Keratinocyte (primary cell): ENCODE measurements at regions not wholly inside any gene's neighbourhood (a gene's known extent, or its start where the extent isn't known, plus 50 kb on each side); places are given as distances from the start of the nearest gene placed in this dataset.
A peak's percentile ranks its signal among the peaks of the same experiment; 100 is the strongest.
"Not testable (repeated sequence)": the region's sequence is repeated elsewhere in the genome, so short reads cannot be mapped to it uniquely, and the experiment has no call there.

Experiments
- DNase-seq: peaks from one replicate; pipeline ENCODE4 v3.0.0-alpha.2; 2011; ENCODE audit warnings: low read depth, missing footprints, low spot score
- FAIRE-seq: peaks from 2 replicates; lab custom pipeline; 2011; peaks lifted over from hg19 to GRCh38; lab: Jason Lieb, UNC
- H2AFZ ChIP-seq: 2 replicates; pipeline ENCODE4 v1.6.0; 2012; ENCODE audit warnings: low read length, control low read depth, inconsistent platforms; ENCODE audit not compliant: control insufficient read depth
- H3K27ac ChIP-seq: 2 replicates; pipeline ENCODE4 v1.5.1; 2011; ENCODE audit warnings: low read length; ENCODE audit not compliant: control insufficient read depth, insufficient read depth
- H3K27me3 ChIP-seq: 3 replicates; pipeline ENCODE4 v1.6.0; 2011; ENCODE audit warnings: low read length; ENCODE audit not compliant: control insufficient read depth, insufficient read depth; ENCODE audit errors: extremely low read depth
- H3K36me3 ChIP-seq, 2 experiments: 2 replicates in 1 of 2; 3 replicates in 1 of 2; pipeline ENCODE4 v1.5.1; 2011; ENCODE audit warnings: low read length in 2 of 2, mild to moderate bottlenecking in 1 of 2; ENCODE audit not compliant: control insufficient read depth in 2 of 2, insufficient read depth in 2 of 2; ENCODE audit errors: extremely low read depth in 1 of 2
- H3K4me1 ChIP-seq: 3 replicates; pipeline ENCODE4 v1.5.1; 2011; ENCODE audit warnings: low read length; ENCODE audit not compliant: control insufficient read depth, insufficient read depth; ENCODE audit errors: extremely low read depth
- H3K4me2 ChIP-seq: 3 replicates; pipeline ENCODE4 v1.6.0; 2011; ENCODE audit warnings: low read depth, low read length; ENCODE audit not compliant: control insufficient read depth, insufficient read depth; ENCODE audit errors: extremely low read depth
- H3K4me3 ChIP-seq, 3 experiments: fragments of 200-600 bp in 1 of 3; sonication (generic) in 1 of 3; 2 replicates in 2 of 3; 3 replicates in 1 of 3; pipeline ENCODE4 v1.5.1; 2011 to 2016; ENCODE audit warnings: low read length in 3 of 3, mild to moderate bottlenecking in 3 of 3, control low read depth in 2 of 3, inconsistent platforms in 1 of 3, low read depth in 1 of 3, mixed read lengths in 1 of 3, mixed run types in 1 of 3, moderate library complexity in 1 of 3; ENCODE audit not compliant: control insufficient read depth in 2 of 3, insufficient read depth in 2 of 3; ENCODE audit errors: extremely low read depth in 1 of 3
- H3K79me2 ChIP-seq: 2 replicates; pipeline ENCODE4 v1.6.0; 2012; ENCODE audit warnings: low read length; ENCODE audit not compliant: control insufficient read depth, insufficient read depth
- H3K9ac ChIP-seq: 3 replicates; pipeline ENCODE4 v1.6.0; 2011; ENCODE audit warnings: low read length; ENCODE audit not compliant: control insufficient read depth, insufficient read depth; ENCODE audit errors: extremely low read depth
- H3K9me1 ChIP-seq: 3 replicates; pipeline ENCODE4 v1.6.0; 2011; ENCODE audit warnings: low read length; ENCODE audit not compliant: control insufficient read depth, insufficient read depth; ENCODE audit errors: extremely low read depth
- H3K9me3 ChIP-seq: 2 replicates; pipeline ENCODE4 v1.5.1; 2012; ENCODE audit warnings: low read depth, low read length; ENCODE audit not compliant: control insufficient read depth
- H4K20me1 ChIP-seq: 3 replicates; pipeline ENCODE4 v1.6.0; 2011; ENCODE audit warnings: low read length; ENCODE audit not compliant: control insufficient read depth, insufficient read depth; ENCODE audit errors: extremely low read depth
- CTCF ChIP-seq, 3 experiments: IDR thresholded peaks in 1 of 3; conservative IDR thresholded peaks in 1 of 3; optimal IDR thresholded peaks in 1 of 3; 2 replicates in 2 of 3; 3 replicates in 1 of 3; pipeline versions ENCODE3 to v1.5.1; 2011; ENCODE audit warnings: low read length in 3 of 3, mild to moderate bottlenecking in 3 of 3, moderate library complexity in 2 of 3, control low read depth in 1 of 3, inconsistent platforms in 1 of 3; ENCODE audit not compliant: insufficient read depth in 2 of 3; ENCODE audit errors: extremely low read depth in 1 of 3
- EZH2 ChIP-seq: IDR thresholded peaks from one replicate; pipeline ENCODE4 v1.6.1; 2012; ENCODE audit warnings: inconsistent platforms, mild to moderate bottlenecking, low read length, moderate library complexity
- dilution Hi-C: fragments of 300-500 bp; cut with MboI; formaldehyde crosslinking; loops from one replicate; pipeline ENCODE4 v1.7.0; 2020; ENCODE audit warnings: low sequenced_read_pairs; ENCODE audit not compliant: extremely low pct_ligation_motif_present

DNA sequence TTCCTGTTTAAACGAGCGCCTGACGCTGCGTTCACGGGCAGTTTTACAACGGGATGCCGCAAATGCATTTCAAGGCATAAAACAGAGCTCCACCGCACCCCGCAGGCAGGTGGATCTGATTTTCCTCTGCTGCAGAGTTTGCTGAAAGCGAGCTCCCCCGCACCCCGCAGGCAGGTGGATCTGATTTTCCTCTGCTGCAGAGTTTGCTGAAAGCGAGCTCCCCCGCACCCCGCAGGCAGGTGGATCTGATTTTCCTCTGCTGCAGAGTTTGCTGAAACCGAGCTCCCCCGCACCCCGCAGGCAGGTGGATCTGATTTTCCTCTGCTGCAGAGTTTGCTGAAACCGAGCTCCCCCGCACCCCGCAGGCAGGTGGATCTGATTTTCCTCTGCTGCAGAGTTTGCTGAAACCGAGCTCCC, 120.6 kb upstream of the LPCAT1 start:
- not testable (repeated sequence) for H3K4me2 ChIP-seq, H2AFZ ChIP-seq, FAIRE-seq

GRCh38 chr5:1643651-1644392, 120.1 kb upstream of the LPCAT1 start:
- TF ChIP-seq EZH2 (no peak), CTCF (optimal IDR thresholded peaks at IDR 0.05 in 1 of 3, IDR thresholded peaks at IDR 0.05 in 1 of 3, conservative IDR thresholded peaks at IDR 0.05 in 1 of 3; ENCODE audit: extremely low read depth in 1 of 3, insufficient read depth in 2 of 3, low read length in 3 of 3) (no peak)
- Histone ChIP-seq H3K36me3 (no peaks in the 10 kb centered on the region), H3K9me1 (no peaks in the 10 kb centered on the region), H3K27me3 (peaks cover 32% of the 10 kb centered on the region), H3K27ac (no peak overlapping the region), H3K79me2 (no peaks in the 10 kb centered on the region), H3K4me3 (no peak overlapping the region), H3K9me3 (no peaks in the 10 kb centered on the region), H3K4me2 (no peak overlapping the region), H4K20me1 (no peaks in the 10 kb centered on the region), H2AFZ (no peak overlapping the region), H3K9ac (no peak overlapping the region), H3K4me1 (peaks cover 4% of the 10 kb centered on the region)
- no peak for FAIRE-seq
- dilution Hi-C loops = no loop called here
- no peak for DNase-seq

More for the DNA sequence above, 120.6 kb upstream of the LPCAT1 start:
- DNase-seq, H3K9me3 ChIP-seq, H3K4me3 ChIP-seq, H3K9me1 ChIP-seq, H3K79me2 ChIP-seq, dilution Hi-C loops, H3K27ac ChIP-seq, H3K36me3 ChIP-seq, H3K9ac ChIP-seq, H3K4me1 ChIP-seq, H4K20me1 ChIP-seq: not testable (repeated sequence)
- H3K27me3 ChIP-seq = peaks cover 32% of the 10 kb centered on the region
- TF ChIP-seq EZH2 = peak; percentile 82
